ENCODE measurements at regions not wholly inside any gene's neighbourhood (a gene's known extent, or its start where the extent isn't known, plus 50 kb on each side); places are given as distances from the start of the nearest gene placed in this dataset.

- TF ChIP-seq CTCF (IDR thresholded peaks at IDR 0.05) (no peak), POLR2A (IDR thresholded peaks at IDR 0.05) (no peak), POLR2AphosphoS5 (IDR thresholded peaks at IDR 0.05) (no peak)
These were observed 257.5 kb downstream of the MSRB3 start for GRCh38 chr12:65535946-65536345.

All from sigmoid colon (tissue), 4 donors.